Prostate gland (tissue), 2 donors: ENCODE measurements at regions not wholly inside any gene's neighbourhood (a gene's known extent, or its start where the extent isn't known, plus 50 kb on each side); places are given as distances from the start of the nearest gene placed in this dataset.
A peak's percentile ranks its signal among the peaks of the same experiment; 100 is the strongest.
"Not testable (repeated sequence)": the region's sequence is repeated elsewhere in the genome, so short reads cannot be mapped to it uniquely, and the experiment has no call there.

Experiments used
- DNase-seq: peaks from one replicate; pipeline ENCODE4 v3.0.0-alpha.2; 2019; ENCODE audit warnings: low spot score
- H3K27ac ChIP-seq, 2 donors: fragments of 200-600 bp; sonication (generic); 2 replicates each; pipeline ENCODE4 v1.5.1; 2017 to 2019
- H3K27me3 ChIP-seq: fragments of 200-600 bp; sonication (generic); replicated peaks from 2 replicates; pipeline ENCODE4 v1.5.1; 2019; ENCODE audit not compliant: insufficient read depth
- H3K36me3 ChIP-seq, 2 donors: fragments of 200-600 bp; sonication (generic); 1 replicate in 1 of 2; 2 replicates in 1 of 2; pipeline versions ENCODE4 v1.5.1 to v1.8.1; 2017 to 2019
- H3K4me1 ChIP-seq: fragments of 200-600 bp; sonication (generic); replicated peaks from 2 replicates; pipeline ENCODE4 v1.5.1; 2019
- H3K4me3 ChIP-seq, 2 donors: fragments of 200-600 bp; sonication (generic); 2 replicates each; pipeline ENCODE4 v1.5.1; 2017 to 2019
- H3K9me3 ChIP-seq: fragments of 200-600 bp; sonication (generic); 2 replicates; pipeline ENCODE4 v1.5.1; 2017
- POLR2A ChIP-seq: fragments of 450-650 bp; IDR thresholded peaks from one replicate; pipeline ENCODE4 v1.6.1; 2016; ENCODE audit warnings: antibody characterized with exemption, mild to moderate bottlenecking
- POLR2AphosphoS5 ChIP-seq: sonication (generic); formaldehyde crosslinking; IDR thresholded peaks from one replicate; pipeline ENCODE4 v1.6.1; 2017; ENCODE audit warnings: antibody characterized with exemption
- WGBS: methylation state at CpG from one replicate; pipeline ENCODE4 v1.1.5; 2018; 5-methylcytosine and 5-hydroxymethylcytosine counted together
- intact Hi-C: fragments of 100-400 bp; cut with DNase I; formaldehyde crosslinking; loops from one replicate; pipeline ENCODE4 v1.14.2; 2022
- TF ChIP-seq, protein P1 (sequence below), 4 experiments: fragments of 200-600 bp in 2 of 4; fragments of 450-650 bp in 2 of 4; sonication (generic) in 2 of 4; IDR thresholded peaks; 1 replicate in 3 of 4; 2 replicates in 1 of 4; pipeline ENCODE4 v1.5.1; 2016 to 2019; ENCODE audit warnings: antibody characterized with exemption in 4 of 4, mild to moderate bottlenecking in 2 of 4, moderate library complexity in 2 of 4

DNA sequence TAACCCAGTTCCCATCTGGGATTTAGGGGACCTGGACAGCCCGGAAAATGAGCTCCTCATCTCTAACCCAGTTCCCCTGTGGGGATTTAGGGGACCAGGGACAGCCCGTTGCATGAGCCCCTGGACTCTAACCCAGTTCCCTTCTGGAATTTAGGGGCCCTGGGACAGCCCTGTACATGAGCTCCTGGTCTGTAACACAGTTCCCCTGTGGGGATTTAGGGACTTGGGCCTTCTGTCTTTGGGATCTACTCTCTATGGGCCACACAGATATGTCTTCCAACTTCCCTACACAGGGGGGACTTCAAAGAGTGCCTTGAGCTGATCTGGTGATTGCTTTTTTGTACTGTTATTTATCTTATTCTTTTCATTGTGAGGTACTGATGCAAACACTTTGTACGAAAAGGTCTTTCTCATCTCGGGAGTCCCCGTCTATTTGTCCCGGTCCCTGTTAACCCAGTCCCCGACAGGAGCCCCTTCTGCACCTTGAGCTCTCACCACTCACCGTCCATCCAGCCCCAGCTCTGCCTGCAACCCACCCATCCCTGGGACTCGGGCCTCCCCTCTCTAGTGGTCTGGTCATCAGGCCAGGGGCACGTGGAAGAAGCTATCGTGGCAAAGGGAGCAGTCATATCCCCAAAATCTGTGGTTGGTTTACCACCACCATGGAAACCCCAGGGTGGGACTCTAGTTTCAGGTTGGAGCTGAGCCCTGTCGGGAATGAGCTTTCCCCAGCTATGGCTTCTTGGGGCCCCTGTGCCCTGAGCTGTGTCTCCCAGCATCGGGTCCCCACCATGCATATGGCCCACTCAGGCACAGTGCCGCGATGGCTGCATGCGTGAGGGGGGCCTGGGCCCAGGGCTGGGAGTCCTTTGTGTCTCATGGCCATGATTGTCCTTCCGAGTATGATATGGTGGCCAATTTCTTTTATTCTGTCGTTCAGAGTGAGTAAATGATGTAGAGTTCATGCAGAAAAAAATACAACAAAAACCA is 270.4 kb upstream of the PLCXD1 start:
- intact Hi-C loops: not testable (repeated sequence)

DNA sequence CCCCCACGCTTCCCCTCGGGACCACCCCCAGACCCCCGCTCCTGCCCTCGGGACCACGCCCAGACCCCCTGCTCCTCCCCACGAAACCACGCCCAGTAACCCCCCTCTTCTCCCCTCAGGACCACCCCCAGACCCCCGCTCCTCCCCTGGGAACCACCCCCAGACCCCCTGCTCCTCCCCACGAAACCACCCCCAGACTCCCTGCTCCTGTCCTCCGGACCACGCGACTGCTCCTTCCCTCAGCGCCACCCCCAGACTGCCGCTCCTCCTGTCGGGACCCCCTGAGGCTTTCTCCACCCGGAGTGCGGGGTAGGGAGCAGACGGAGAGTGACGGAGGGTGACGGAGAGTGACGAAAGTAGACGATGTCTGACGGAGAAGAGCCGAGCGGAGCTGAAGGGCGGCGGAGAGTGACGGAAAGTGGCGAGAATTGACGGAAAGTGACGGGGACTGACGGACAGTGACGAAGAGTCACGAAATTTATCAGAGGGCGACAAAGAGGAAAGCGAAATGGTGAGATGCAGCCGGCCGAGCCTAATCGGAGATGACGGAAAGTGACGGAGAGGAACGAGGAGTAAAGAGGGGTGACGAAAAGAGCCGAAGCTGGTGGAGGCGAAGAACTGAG is 267.2 kb upstream of the PLCXD1 start:
- DNase-seq, H3K4me3 ChIP-seq, H3K27ac ChIP-seq, H3K9me3 ChIP-seq, H3K4me1 ChIP-seq, H3K27me3 ChIP-seq, H3K36me3 ChIP-seq, intact Hi-C loops: not testable (repeated sequence)
- WGBS: 68% methylated on average over 15 of the region's 45 CpGs

More for the DNA sequence above, 270.4 kb upstream of the PLCXD1 start:
- H3K4me1 ChIP-seq, H3K36me3 ChIP-seq, H3K9me3 ChIP-seq, H3K4me3 ChIP-seq, H3K27ac ChIP-seq, DNase-seq, H3K27me3 ChIP-seq: not testable (repeated sequence)
- no CpG with 5 or more reads among the region's 18 CpGs for WGBS

DNA sequence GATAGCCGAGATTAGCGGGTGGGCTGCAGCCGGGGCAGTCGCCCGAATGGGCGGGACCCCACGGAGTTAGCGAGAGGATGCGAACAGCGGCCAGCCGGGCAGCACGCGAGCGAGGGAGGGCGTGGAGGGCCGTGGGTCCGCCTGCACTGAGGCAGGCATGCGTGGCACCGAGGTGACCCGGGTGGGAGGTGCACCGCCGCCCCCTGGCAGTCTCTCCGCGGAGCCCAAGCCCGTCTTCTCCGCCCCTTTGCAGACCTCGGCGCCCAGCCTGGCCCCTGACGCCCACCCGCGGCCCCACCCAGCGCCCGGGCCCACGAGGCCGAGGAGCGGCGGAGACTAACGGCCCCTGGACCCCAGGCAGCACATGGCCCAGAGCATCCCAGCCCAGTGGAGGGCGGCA is 266.7 kb upstream of the PLCXD1 start:
- DNase-seq, H3K36me3 ChIP-seq, H3K4me3 ChIP-seq, H3K4me1 ChIP-seq, intact Hi-C loops, H3K9me3 ChIP-seq, H3K27ac ChIP-seq, H3K27me3 ChIP-seq: not testable (repeated sequence)
- 85% methylated on average over 12 of the region's 39 CpGs for WGBS

DNA sequence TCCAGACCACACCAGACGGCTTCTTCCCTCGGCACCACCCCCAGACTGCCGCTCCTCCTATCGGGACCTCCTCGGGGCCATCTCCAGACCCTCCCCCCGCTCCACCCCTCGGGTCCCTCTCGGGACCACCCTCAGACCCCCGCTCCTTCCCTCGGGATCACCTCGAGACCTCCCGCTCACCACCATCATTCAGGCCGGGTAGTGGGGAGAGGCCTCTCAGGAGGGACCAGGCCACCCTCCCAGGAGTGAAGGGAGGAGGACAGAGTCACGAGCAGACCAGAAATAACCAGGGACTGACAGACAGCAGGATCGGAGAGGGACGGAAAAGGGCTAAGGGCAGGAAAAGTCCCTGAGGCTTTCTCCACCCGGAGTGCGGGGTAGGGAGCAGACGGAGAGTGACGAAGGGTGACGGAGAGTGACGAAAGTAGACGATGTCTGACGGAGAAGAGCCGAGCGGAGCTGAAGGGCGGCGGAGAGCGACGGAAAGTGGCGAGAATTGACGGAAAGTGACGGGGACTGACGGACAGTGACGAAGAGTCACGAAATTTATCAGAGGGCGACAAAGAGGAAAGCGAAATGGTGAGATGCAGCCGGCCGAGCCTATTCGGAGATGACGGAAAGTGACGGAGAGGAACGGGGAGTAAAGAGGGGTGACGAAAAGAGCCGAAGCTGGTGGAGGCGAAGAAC is 262.3 kb upstream of the PLCXD1 start:
- H3K4me3 ChIP-seq, intact Hi-C loops, H3K4me1 ChIP-seq, H3K36me3 ChIP-seq, H3K27me3 ChIP-seq, H3K27ac ChIP-seq, H3K9me3 ChIP-seq: not testable (repeated sequence)
- no CpG with 5 or more reads among the region's 47 CpGs for WGBS
- DNase-seq: peak; percentile 52

DNA sequence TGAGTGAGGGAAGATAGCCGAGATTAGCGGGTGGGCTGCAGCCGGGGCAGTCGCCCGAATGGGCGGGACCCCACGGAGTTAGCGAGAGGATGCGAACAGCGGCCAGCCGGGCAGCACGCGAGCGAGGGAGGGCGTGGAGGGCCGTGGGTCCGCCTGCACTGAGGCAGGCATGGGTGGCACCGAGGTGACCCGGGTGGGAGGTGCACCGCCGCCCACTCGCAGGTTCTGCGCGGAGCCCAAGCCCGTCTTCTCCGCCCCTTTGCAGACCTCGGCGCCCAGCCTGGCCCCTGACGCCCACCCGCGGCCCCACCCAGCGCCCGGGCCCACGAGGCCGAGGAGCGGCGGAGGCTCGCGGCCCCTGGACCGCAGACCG is 261.7 kb upstream of the PLCXD1 start:
- peak overlapping the region in 1 of 2 donors; percentile 28 for H3K4me3 ChIP-seq
- not testable (repeated sequence) for DNase-seq, H3K27ac ChIP-seq

DNA sequence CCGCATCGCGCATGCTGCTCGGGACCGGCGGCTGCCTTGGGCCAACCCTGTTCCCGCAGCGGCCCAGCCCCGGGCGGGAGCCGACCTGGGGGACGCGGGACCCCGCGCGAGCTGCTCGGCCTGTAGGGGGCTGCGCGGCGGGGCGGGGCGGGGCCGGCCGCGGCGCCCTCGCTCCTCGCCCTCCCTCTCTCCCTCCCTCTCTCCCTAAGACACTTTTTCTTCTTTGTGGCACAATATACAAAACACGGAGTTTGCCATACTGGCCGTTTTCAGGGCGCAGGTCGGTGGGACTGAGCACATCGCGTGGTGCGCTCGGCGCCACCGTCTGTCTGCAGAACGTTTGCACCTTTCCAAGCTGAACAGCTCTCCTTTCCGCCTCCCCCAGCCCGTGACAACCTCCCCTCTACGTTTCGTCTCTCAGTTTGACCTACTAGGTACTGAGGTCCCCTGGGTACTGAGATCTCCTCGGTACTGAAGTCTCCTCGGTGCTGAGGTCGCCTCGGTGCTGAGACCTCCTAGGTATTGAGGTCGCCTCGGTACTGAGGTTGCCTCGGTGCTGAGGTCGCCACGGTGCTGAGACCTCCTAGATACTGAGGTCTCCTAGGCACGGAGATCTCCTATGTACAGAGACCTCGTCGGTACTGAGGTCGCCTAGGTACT is 261.1 kb upstream of the PLCXD1 start:
- Histone ChIP-seq H3K4me3 (peak overlapping the region in 1 of 2 donors; percentile 28), H3K9me3 (no peaks in the 10 kb centered on the region), H3K27ac (no peak overlapping the region), H3K27me3 (no peaks in the 10 kb centered on the region), H3K36me3 (no peaks in the 10 kb centered on the region), H3K4me1 (no peaks in the 10 kb centered on the region)
- no peak for DNase-seq
- TF ChIP-seq POLR2A (no peak), POLR2AphosphoS5 (no peak)
- TF ChIP-seq, protein P1, sequence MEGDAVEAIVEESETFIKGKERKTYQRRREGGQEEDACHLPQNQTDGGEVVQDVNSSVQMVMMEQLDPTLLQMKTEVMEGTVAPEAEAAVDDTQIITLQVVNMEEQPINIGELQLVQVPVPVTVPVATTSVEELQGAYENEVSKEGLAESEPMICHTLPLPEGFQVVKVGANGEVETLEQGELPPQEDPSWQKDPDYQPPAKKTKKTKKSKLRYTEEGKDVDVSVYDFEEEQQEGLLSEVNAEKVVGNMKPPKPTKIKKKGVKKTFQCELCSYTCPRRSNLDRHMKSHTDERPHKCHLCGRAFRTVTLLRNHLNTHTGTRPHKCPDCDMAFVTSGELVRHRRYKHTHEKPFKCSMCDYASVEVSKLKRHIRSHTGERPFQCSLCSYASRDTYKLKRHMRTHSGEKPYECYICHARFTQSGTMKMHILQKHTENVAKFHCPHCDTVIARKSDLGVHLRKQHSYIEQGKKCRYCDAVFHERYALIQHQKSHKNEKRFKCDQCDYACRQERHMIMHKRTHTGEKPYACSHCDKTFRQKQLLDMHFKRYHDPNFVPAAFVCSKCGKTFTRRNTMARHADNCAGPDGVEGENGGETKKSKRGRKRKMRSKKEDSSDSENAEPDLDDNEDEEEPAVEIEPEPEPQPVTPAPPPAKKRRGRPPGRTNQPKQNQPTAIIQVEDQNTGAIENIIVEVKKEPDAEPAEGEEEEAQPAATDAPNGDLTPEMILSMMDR (IDR thresholded peaks at IDR 0.05): peak in 1 of 4 experiments; percentile 16
- intact Hi-C loops: no loop called here
- 31% methylated on average over 31 of the region's 56 CpGs for WGBS

More for the DNA sequence above, 261.7 kb upstream of the PLCXD1 start:
- intact Hi-C loops, H3K27me3 ChIP-seq, H3K9me3 ChIP-seq, H3K4me1 ChIP-seq, H3K36me3 ChIP-seq: not testable (repeated sequence)
- WGBS: no CpG with 5 or more reads among the region's 41 CpGs

DNA sequence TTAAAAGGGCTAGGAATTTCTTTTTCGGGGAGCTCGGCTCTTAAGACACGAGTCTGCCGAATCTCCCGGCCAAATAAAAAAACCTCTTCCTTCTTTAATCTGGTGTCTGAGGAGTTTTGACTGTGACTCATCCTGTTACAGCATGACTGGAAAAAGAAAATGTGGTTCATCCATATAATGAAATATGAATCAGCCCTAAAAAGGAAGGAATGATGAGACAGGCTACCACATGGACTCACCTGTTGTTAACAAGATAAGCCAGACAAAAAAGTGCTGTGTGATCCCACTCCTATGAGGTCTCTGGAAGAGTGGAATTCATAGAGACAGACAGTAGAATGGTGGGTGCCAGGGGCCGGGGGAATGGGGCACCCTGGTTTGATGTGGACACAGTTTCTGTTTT is 257.0 kb upstream of the PLCXD1 start:
- H3K4me3 ChIP-seq, DNase-seq, H3K4me1 ChIP-seq, H3K9me3 ChIP-seq, H3K27ac ChIP-seq, H3K27me3 ChIP-seq, intact Hi-C loops, H3K36me3 ChIP-seq: not testable (repeated sequence)
- WGBS: no CpG with 5 or more reads among the region's 6 CpGs
